ENCODE measurements at regions not wholly inside any gene's neighbourhood (a gene's known extent, or its start where the extent isn't known, plus 50 kb on each side); places are given as distances from the start of the nearest gene placed in this dataset.

GRCh38 chr1:83694449-83694848 is 304.5 kb downstream of the TTLL7 start:
- TF ChIP-seq CTCF (IDR thresholded peaks at IDR 0.05; ENCODE audit: borderline replicate concordance), result no peak
- Histone ChIP-seq H3K9me3 (replicated peaks) (peaks cover 13% of the 10 kb centered on the region), H3K4me3 (no peak overlapping the region), H3K4me1 (peaks cover 21% of the 10 kb centered on the region), H3K27me3 (ENCODE audit: low read depth) (no peaks in the 10 kb centered on the region), H3K36me3 (no peaks in the 10 kb centered on the region), H3K27ac (replicated peaks) (peak overlapping the region; percentile 50)
- intact Hi-C loops (cut with micrococcal nuclease), result no loop called here
- no peak for DNase-seq

- H3K4me3 ChIP-seq, result peak overlapping the region; percentile 59
- H3K9me3 ChIP-seq (replicated peaks), result peaks cover 13% of the 10 kb centered on the region
- no peaks in the 10 kb centered on the region for H3K27me3 ChIP-seq (ENCODE audit: low read depth)
- H3K4me1 ChIP-seq, result peaks cover 21% of the 10 kb centered on the region
- no peaks in the 10 kb centered on the region for H3K36me3 ChIP-seq
- intact Hi-C loops (cut with micrococcal nuclease), result no loop called here
- DNase-seq, result no peak
- no peak for TF ChIP-seq CTCF (IDR thresholded peaks at IDR 0.05; ENCODE audit: borderline replicate concordance)
- peak overlapping the region; percentile 50 for H3K27ac ChIP-seq (replicated peaks)
Observed at GRCh38 chr1:83693427-83694126, 305.4 kb downstream of the TTLL7 start.

- Histone ChIP-seq H3K27me3 (ENCODE audit: low read depth) (no peaks in the 10 kb centered on the region), H3K4me1 (peaks cover 21% of the 10 kb centered on the region), H3K4me3 (peak overlapping the region; percentile 59), H3K36me3 (no peaks in the 10 kb centered on the region), H3K9me3 (replicated peaks) (peaks cover 21% of the 10 kb centered on the region), H3K27ac (replicated peaks) (peak overlapping the region; percentile 50)
- intact Hi-C loops (cut with micrococcal nuclease), result no loop called here
- TF ChIP-seq CTCF (IDR thresholded peaks at IDR 0.05; ENCODE audit: borderline replicate concordance), result no peak
- DNase-seq, result no peak
Observed at GRCh38 chr1:83692524-83693381, 306.2 kb downstream of the TTLL7 start.

- H3K27me3 ChIP-seq (ENCODE audit: low read depth), result no peaks in the 10 kb centered on the region
- no peak overlapping the region for H3K27ac ChIP-seq (replicated peaks)
- intact Hi-C loops (cut with micrococcal nuclease), result no loop called here
- peaks cover 21% of the 10 kb centered on the region for H3K4me1 ChIP-seq
- no peaks in the 10 kb centered on the region for H3K36me3 ChIP-seq
- TF ChIP-seq CTCF (IDR thresholded peaks at IDR 0.05; ENCODE audit: borderline replicate concordance), result no peak
- no peak overlapping the region for H3K4me3 ChIP-seq
- no peak for DNase-seq
- peaks cover 25% of the 10 kb centered on the region for H3K9me3 ChIP-seq (replicated peaks)
Observed at GRCh38 chr1:83691953-83692500, 306.9 kb downstream of the TTLL7 start.

GRCh38 chr1:83689921-83690868 is 308.7 kb downstream of the TTLL7 start:
- intact Hi-C loops (cut with micrococcal nuclease), result no loop called here
- peaks cover 21% of the 10 kb centered on the region for H3K4me1 ChIP-seq
- no peaks in the 10 kb centered on the region for H3K36me3 ChIP-seq
- H3K27ac ChIP-seq (replicated peaks), result no peak overlapping the region
- H3K27me3 ChIP-seq (ENCODE audit: low read depth), result no peaks in the 10 kb centered on the region
- no peak for TF ChIP-seq CTCF (IDR thresholded peaks at IDR 0.05; ENCODE audit: borderline replicate concordance)
- no peak overlapping the region for H3K4me3 ChIP-seq
- no peak for DNase-seq
- H3K9me3 ChIP-seq (replicated peaks), result peaks cover 25% of the 10 kb centered on the region

Data from left ventricle myocardium inferior (tissue), 1 donor.